Vagina (tissue), 2 donors: ENCODE measurements at regions not wholly inside any gene's neighbourhood (a gene's known extent, or its start where the extent isn't known, plus 50 kb on each side); places are given as distances from the start of the nearest gene placed in this dataset.
A peak's percentile ranks its signal among the peaks of the same experiment; 100 is the strongest.
"Not testable (repeated sequence)": the region's sequence is repeated elsewhere in the genome, so short reads cannot be mapped to it uniquely, and the experiment has no call there.

ENCODE experiments used
- DNase-seq, 2 donors: peaks; one replicate each; pipeline ENCODE4 v3.0.0-alpha.2; 2017; ENCODE audit errors: extremely low spot score in 2 of 2
- H3K27ac ChIP-seq: fragments of 200-600 bp; sonication (generic); one replicate; pipeline ENCODE4 v1.5.1; 2019
- H3K27me3 ChIP-seq: fragments of 200-600 bp; sonication (generic); one replicate; pipeline ENCODE4 v1.5.1; 2019
- H3K36me3 ChIP-seq, 2 donors: fragments of 200-600 bp; sonication (generic); one replicate each; pipeline ENCODE4 v1.5.1; 2017 to 2019
- H3K4me1 ChIP-seq: fragments of 200-600 bp; sonication (generic); one replicate; pipeline ENCODE4 v1.5.1; 2019
- H3K4me3 ChIP-seq, 2 donors: fragments of 200-600 bp; sonication (generic); 1 replicate in 1 of 2; 2 replicates in 1 of 2; pipeline ENCODE4 v1.5.1; 2016 to 2019
- H3K9me3 ChIP-seq: fragments of 200-600 bp; sonication (generic); one replicate; pipeline ENCODE4 v1.5.1; 2019
- CTCF ChIP-seq, 3 experiments: fragments of 450-650 bp in 2 of 3; fragments of 200-600 bp in 1 of 3; sonication (generic) in 1 of 3; IDR thresholded peaks; one replicate each; pipeline ENCODE4 v1.5.1; 2017 to 2019; ENCODE audit warnings: antibody characterized with exemption in 3 of 3, mild to moderate bottlenecking in 2 of 3, moderate library complexity in 2 of 3
- POLR2A ChIP-seq, 2 donors: fragments of 450-650 bp; IDR thresholded peaks; one replicate each; pipeline ENCODE4 v1.6.1; 2017; ENCODE audit warnings: antibody characterized with exemption in 2 of 2, mild to moderate bottlenecking in 2 of 2, moderate library complexity in 2 of 2
- POLR2AphosphoS5 ChIP-seq, 2 donors: sonication (generic); formaldehyde crosslinking; IDR thresholded peaks; one replicate each; pipeline ENCODE4 v1.9.0; 2017; ENCODE audit warnings: antibody characterized with exemption in 2 of 2, mild to moderate bottlenecking in 2 of 2, low read depth in 1 of 2; ENCODE audit not compliant: insufficient read depth in 1 of 2
- intact Hi-C: fragments of 100-400 bp; cut with DNase I; formaldehyde crosslinking; loops from one replicate; pipeline ENCODE4 v1.15.1; 2023

- intact Hi-C loops, result no loop called here
- Histone ChIP-seq H3K4me1 (no peaks in the 10 kb centered on the region), H3K9me3 (no peaks in the 10 kb centered on the region), H3K27ac (no peak overlapping the region), H3K36me3 (no peaks in the 10 kb centered on the region), H3K4me3 (no peak overlapping the region), H3K27me3 (no peaks in the 10 kb centered on the region)
- no peak for TF ChIP-seq POLR2A (IDR thresholded peaks at IDR 0.05)
- TF ChIP-seq CTCF (IDR thresholded peaks at IDR 0.05), result no peak
- no peak for TF ChIP-seq POLR2AphosphoS5 (IDR thresholded peaks at IDR 0.05; ENCODE audit: insufficient read depth in 1 of 2, low read depth in 1 of 2)
- DNase-seq, result no peak
These were observed 218.5 kb downstream of the TFCP2L1 start for GRCh38 chr2:121066526-121066925.

- TF ChIP-seq POLR2A (IDR thresholded peaks at IDR 0.05), result no peak
- no peak for TF ChIP-seq CTCF (IDR thresholded peaks at IDR 0.05)
- TF ChIP-seq POLR2AphosphoS5 (IDR thresholded peaks at IDR 0.05; ENCODE audit: insufficient read depth in 1 of 2, low read depth in 1 of 2), result no peak
- no peaks in the 10 kb centered on the region for H3K36me3 ChIP-seq
- H3K27me3 ChIP-seq, result no peaks in the 10 kb centered on the region
- DNase-seq, result no peak
- no peaks in the 10 kb centered on the region for H3K9me3 ChIP-seq
- H3K4me3 ChIP-seq, result no peak overlapping the region
- H3K4me1 ChIP-seq, result no peaks in the 10 kb centered on the region
- intact Hi-C loops, result no loop called here
- H3K27ac ChIP-seq, result no peak overlapping the region
These were observed 216.2 kb downstream of the TFCP2L1 start for GRCh38 chr2:121068851-121069250.

- intact Hi-C loops, result no loop called here
- TF ChIP-seq CTCF (IDR thresholded peaks at IDR 0.05), result no peak
- TF ChIP-seq POLR2AphosphoS5 (IDR thresholded peaks at IDR 0.05; ENCODE audit: insufficient read depth in 1 of 2, low read depth in 1 of 2), result no peak
- TF ChIP-seq POLR2A (IDR thresholded peaks at IDR 0.05), result no peak
- no peak overlapping the region for H3K27ac ChIP-seq
- H3K36me3 ChIP-seq, result no peaks in the 10 kb centered on the region
- no peak for DNase-seq
- peaks cover 2% of the 10 kb centered on the region for H3K4me1 ChIP-seq
- H3K27me3 ChIP-seq, result no peaks in the 10 kb centered on the region
- H3K9me3 ChIP-seq, result no peaks in the 10 kb centered on the region
- no peak overlapping the region for H3K4me3 ChIP-seq
These were observed 215.5 kb downstream of the TFCP2L1 start for GRCh38 chr2:121069434-121069969.

GRCh38 chr2:121070061-121070460, 214.9 kb downstream of the TFCP2L1 start:
- not testable (repeated sequence) for H3K4me1 ChIP-seq, H3K27ac ChIP-seq, DNase-seq, H3K36me3 ChIP-seq, H3K9me3 ChIP-seq, H3K4me3 ChIP-seq, H3K27me3 ChIP-seq
- intact Hi-C loops, result loop anchor here (2.0 to 10.0 kb wide), 2 partner anchors 205 to 373 kb away; no protein-coding TSS in a partner anchor

- DNase-seq, result no peak
- Histone ChIP-seq H3K9me3 (no peaks in the 10 kb centered on the region), H3K36me3 (no peaks in the 10 kb centered on the region), H3K27me3 (peaks cover under 1% of the 10 kb centered on the region), H3K4me1 (peaks cover 9% of the 10 kb centered on the region), H3K4me3 (no peak overlapping the region), H3K27ac (no peak overlapping the region)
- no peak for TF ChIP-seq POLR2A (IDR thresholded peaks at IDR 0.05)
- peak; percentile 78 to 86 (median 86) for TF ChIP-seq CTCF (IDR thresholded peaks at IDR 0.05)
- intact Hi-C loops, result loop anchor here (2.0 to 10.0 kb wide), 2 partner anchors 206 to 374 kb away; no protein-coding TSS in a partner anchor
These were observed 213.9 kb downstream of the TFCP2L1 start for GRCh38 chr2:121071034-121071504.
